ENCODE measurements at regions not wholly inside any gene's neighbourhood (a gene's known extent, or its start where the extent isn't known, plus 50 kb on each side); places are given as distances from the start of the nearest gene placed in this dataset.

DNA sequence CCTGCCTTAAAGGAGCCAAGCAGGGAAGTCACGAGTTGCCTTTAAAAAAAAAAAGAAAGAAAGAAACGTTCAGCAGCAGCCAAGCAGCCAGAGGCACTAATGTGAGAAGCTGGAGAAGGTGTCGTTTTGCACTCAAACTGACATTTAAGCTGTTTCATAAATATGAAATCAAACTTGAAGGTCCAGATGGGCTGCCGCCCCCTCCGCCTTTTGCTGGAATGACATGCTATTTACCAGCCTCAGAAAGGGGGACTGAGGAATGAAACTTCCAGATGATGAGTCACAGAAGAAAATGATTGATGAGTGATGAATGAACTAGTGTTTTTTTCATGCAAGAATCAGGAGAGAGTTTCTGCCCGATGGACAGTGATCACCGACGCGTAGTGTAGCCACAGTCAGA is 396.8 kb downstream of the IGSF11 start:
- TF ChIP-seq TCF12 (IDR thresholded peaks at IDR 0.05) (no peak), TAF1 (IDR thresholded peaks at IDR 0.05; ENCODE audit: borderline replicate concordance, low read depth, low read length) (no peak)
- TF ChIP-seq, protein P1, sequence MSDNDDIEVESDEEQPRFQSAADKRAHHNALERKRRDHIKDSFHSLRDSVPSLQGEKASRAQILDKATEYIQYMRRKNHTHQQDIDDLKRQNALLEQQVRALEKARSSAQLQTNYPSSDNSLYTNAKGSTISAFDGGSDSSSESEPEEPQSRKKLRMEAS (IDR thresholded peaks at IDR 0.05; ENCODE audit: low read depth): no peak
